H1 (cell line): ENCODE measurements at regions not wholly inside any gene's neighbourhood (a gene's known extent, or its start where the extent isn't known, plus 50 kb on each side); places are given as distances from the start of the nearest gene placed in this dataset.

Experiments
- CREB1 ChIP-seq: IDR thresholded peaks from 2 replicates; pipeline ENCODE4 v1.6.1; 2012; ENCODE audit warnings: inconsistent platforms
- CTCF ChIP-seq, 3 experiments: IDR thresholded peaks; 1 replicate in 2 of 3; 2 replicates in 1 of 3; pipeline versions ENCODE4 v1.5.1 to v1.6.1; 2011; ENCODE audit warnings: low read length in 3 of 3, mild to moderate bottlenecking in 3 of 3, inconsistent platforms in 2 of 3, low read depth in 1 of 3, moderate library complexity in 1 of 3; ENCODE audit not compliant: insufficient read depth in 1 of 3; ENCODE audit errors: control extremely low read depth in 1 of 3
- EGR1 ChIP-seq: IDR thresholded peaks from 2 replicates; pipeline ENCODE4 v1.6.1; 2011; ENCODE audit warnings: low read depth, low read length, borderline replicate concordance
- EP300 ChIP-seq, 2 experiments: IDR thresholded peaks; 1 replicate in 1 of 2; 2 replicates in 1 of 2; pipeline ENCODE4 v1.6.1; 2011 to 2012; ENCODE audit warnings: low read depth in 2 of 2, low read length in 2 of 2, mild to moderate bottlenecking in 2 of 2, borderline replicate concordance in 1 of 2, inconsistent platforms in 1 of 2, moderate library complexity in 1 of 2
- FOSL1 ChIP-seq: IDR thresholded peaks from 2 replicates; pipeline ENCODE4 v1.6.1; 2011; ENCODE audit warnings: mild to moderate bottlenecking, low read depth, low read length, moderate library complexity; ENCODE audit not compliant: insufficient read depth
- GABPA ChIP-seq: IDR thresholded peaks from 2 replicates; pipeline ENCODE4 v1.6.1; 2011; ENCODE audit warnings: mild to moderate bottlenecking, low read length, moderate library complexity, borderline replicate concordance; ENCODE audit not compliant: insufficient read depth
- HDAC2 ChIP-seq, 2 experiments: fragments of 300-600 bp in 1 of 2; sonication (generic) in 1 of 2; IDR thresholded peaks; 2 replicates each; pipeline ENCODE4 v1.6.1; 2011 to 2012; ENCODE audit warnings: low read depth in 2 of 2, low read length in 2 of 2, mild to moderate bottlenecking in 2 of 2, moderate library complexity in 2 of 2, borderline replicate concordance in 1 of 2, inconsistent platforms in 1 of 2
- POLR2A ChIP-seq, 2 experiments: IDR thresholded peaks; 1 replicate in 1 of 2; 2 replicates in 1 of 2; pipeline ENCODE4 v1.6.1; 2011; ENCODE audit warnings: low read depth in 2 of 2, low read length in 2 of 2, mild to moderate bottlenecking in 2 of 2; ENCODE audit errors: control extremely low read depth in 1 of 2
- POLR2AphosphoS5 ChIP-seq: IDR thresholded peaks from 2 replicates; pipeline ENCODE4 v1.6.1; 2011; ENCODE audit warnings: low read depth, low read length

- no peak for TF ChIP-seq HDAC2 (IDR thresholded peaks at IDR 0.05; ENCODE audit: borderline replicate concordance in 1 of 2, low read depth in 2 of 2, low read length in 2 of 2)
- no peak for TF ChIP-seq GABPA
- TF ChIP-seq EP300 (IDR thresholded peaks at IDR 0.05; ENCODE audit: borderline replicate concordance in 1 of 2, low read depth in 2 of 2, low read length in 2 of 2), result no peak
- TF ChIP-seq POLR2AphosphoS5, result no peak
- TF ChIP-seq CTCF (IDR thresholded peaks at IDR 0.05; ENCODE audit: control extremely low read depth in 1 of 3, insufficient read depth in 1 of 3, low read depth in 1 of 3, low read length in 3 of 3), result no peak
- no peak for TF ChIP-seq POLR2A (IDR thresholded peaks at IDR 0.05; ENCODE audit: control extremely low read depth in 1 of 2, low read depth in 2 of 2, low read length in 2 of 2)
- no peak for TF ChIP-seq CREB1
- no peak for TF ChIP-seq FOSL1
- TF ChIP-seq EGR1, result no peak
Observed at GRCh38 chr13:77969299-77969698, 50.7 kb upstream of the EDNRB start.
